ENCODE measurements at regions not wholly inside any gene's neighbourhood (a gene's known extent, or its start where the extent isn't known, plus 50 kb on each side); places are given as distances from the start of the nearest gene placed in this dataset.

GRCh38 chr2:67825476-67825875 lies 237.3 kb downstream of the C1D start:
- TF ChIP-seq ZNF121 (CRISPR knock-in tag; IDR thresholded peaks at IDR 0.05) (no peak), PREB (CRISPR knock-in tag; IDR thresholded peaks at IDR 0.05; ENCODE audit: borderline replicate concordance) (no peak), CTCF (IDR thresholded peaks at IDR 0.05) (no peak), ARID4B (CRISPR knock-in tag; IDR thresholded peaks at IDR 0.05; ENCODE audit: borderline replicate concordance) (no peak), MAX (CRISPR knock-in tag; IDR thresholded peaks at IDR 0.05) (no peak), NFYB (CRISPR knock-in tag; conservative IDR thresholded peaks at IDR 0.05; ENCODE audit: low read depth) (no peak), ZBTB21 (CRISPR knock-in tag; IDR thresholded peaks at IDR 0.05; ENCODE audit: borderline replicate concordance) (no peak)
